Fibroblast of skin of right biceps (primary cell): ENCODE measurements at regions not wholly inside any gene's neighbourhood (a gene's known extent, or its start where the extent isn't known, plus 50 kb on each side); places are given as distances from the start of the nearest gene placed in this dataset.

Experiments
- DNase-seq: peaks from one replicate; pipeline ENCODE4 v3.0.0-alpha.2; 2013

- DNase-seq: no peak
Observed at GRCh38 chr1:218828125-218828650, 345.5 kb upstream of the LYPLAL1 start.

GRCh38 chr1:218829097-218829496 lies 344.6 kb upstream of the LYPLAL1 start:
- no peak for DNase-seq

GRCh38 chr1:218835609-218836008 lies 338.1 kb upstream of the LYPLAL1 start:
- no peak for DNase-seq

- DNase-seq: no peak
Observed at GRCh38 chr1:218836264-218836663, 337.4 kb upstream of the LYPLAL1 start.

- peak; percentile 41 for DNase-seq
Observed at GRCh38 chr1:218837051-218837450, 336.6 kb upstream of the LYPLAL1 start.

- DNase-seq: no peak
Observed at GRCh38 chr1:218845589-218845988, 328.1 kb upstream of the LYPLAL1 start.

GRCh38 chr1:218846181-218846580 lies 327.5 kb upstream of the LYPLAL1 start:
- DNase-seq: no peak

GRCh38 chr1:218847089-218847768 lies 326.4 kb upstream of the LYPLAL1 start:
- DNase-seq: no peak

- DNase-seq: no peak
Observed at GRCh38 chr1:218848009-218848408, 325.7 kb upstream of the LYPLAL1 start.

GRCh38 chr1:218850367-218850766 lies 323.3 kb upstream of the LYPLAL1 start:
- DNase-seq: no peak

GRCh38 chr1:218851586-218851985 lies 322.1 kb upstream of the LYPLAL1 start:
- DNase-seq: peak; percentile 58

GRCh38 chr1:218852527-218852926 lies 321.2 kb upstream of the LYPLAL1 start:
- no peak for DNase-seq

GRCh38 chr1:218863987-218864386 lies 309.7 kb upstream of the LYPLAL1 start:
- peak; percentile 17 for DNase-seq

GRCh38 chr1:218865591-218865990 lies 308.1 kb upstream of the LYPLAL1 start:
- DNase-seq: peak; percentile 46

GRCh38 chr1:218866507-218866906 lies 307.2 kb upstream of the LYPLAL1 start:
- DNase-seq: no peak

GRCh38 chr1:218867066-218867465 lies 306.6 kb upstream of the LYPLAL1 start:
- DNase-seq: no peak

GRCh38 chr1:218867941-218868626 lies 305.6 kb upstream of the LYPLAL1 start:
- no peak for DNase-seq

GRCh38 chr1:218869276-218869675 lies 304.4 kb upstream of the LYPLAL1 start:
- DNase-seq: peak; percentile 40

GRCh38 chr1:218872026-218872425 lies 301.7 kb upstream of the LYPLAL1 start:
- no peak for DNase-seq

- no peak for DNase-seq
Observed at GRCh38 chr1:218872928-218873327, 300.8 kb upstream of the LYPLAL1 start.

- peak; percentile 88 for DNase-seq
Observed at GRCh38 chr1:218874313-218874712, 299.4 kb upstream of the LYPLAL1 start.

GRCh38 chr1:218874801-218875400 lies 298.8 kb upstream of the LYPLAL1 start:
- peak; percentile 33 for DNase-seq

GRCh38 chr1:218878369-218878768 lies 295.3 kb upstream of the LYPLAL1 start:
- peak; percentile 34 for DNase-seq

GRCh38 chr1:218880484-218881060 lies 293.1 kb upstream of the LYPLAL1 start:
- no peak for DNase-seq
